ENCODE measurements at regions not wholly inside any gene's neighbourhood (a gene's known extent, or its start where the extent isn't known, plus 50 kb on each side); places are given as distances from the start of the nearest gene placed in this dataset.
"Not testable (repeated sequence)": the region's sequence is repeated elsewhere in the genome, so short reads cannot be mapped to it uniquely, and the experiment has no call there.

- not testable (repeated sequence) for TF ChIP-seq CTCF, POLR2A (IDR thresholded peaks at IDR 0.05)
These were observed 66.1 kb upstream of the NDST4 start for GRCh38 chr4:115179438-115180062.
